Esophagus muscularis mucosa (tissue), 4 donors: ENCODE measurements at regions not wholly inside any gene's neighbourhood (a gene's known extent, or its start where the extent isn't known, plus 50 kb on each side); places are given as distances from the start of the nearest gene placed in this dataset.

Experiments used
- DNase-seq: peaks from one replicate; pipeline ENCODE4 v3.0.0-alpha.2; 2017; ENCODE audit errors: extremely low spot score
- H3K27ac ChIP-seq, 4 donors: fragments of 200-600 bp; sonication (generic); replicated peaks in 1 of 4; 1 replicate in 3 of 4; 2 replicates in 1 of 4; pipeline ENCODE4 v1.5.1; 2016 to 2019; ENCODE audit warnings: mild to moderate bottlenecking in 1 of 4
- H3K27me3 ChIP-seq, 4 donors: fragments of 200-600 bp; sonication (generic); one replicate each; pipeline versions ENCODE4 v1.5.1 to v1.6.0; 2016 to 2019
- H3K36me3 ChIP-seq, 4 donors: fragments of 200-600 bp; sonication (generic); one replicate each; pipeline ENCODE4 v1.5.1; 2016 to 2019
- H3K4me1 ChIP-seq, 4 donors: fragments of 200-600 bp; sonication (generic); one replicate each; pipeline ENCODE4 v1.5.1; 2016 to 2019
- H3K4me3 ChIP-seq, 4 donors: fragments of 200-600 bp; sonication (generic); 1 replicate in 2 of 4; 2 replicates in 2 of 4; pipeline ENCODE4 v1.5.1; 2016 to 2019; ENCODE audit warnings: mild to moderate bottlenecking in 4 of 4, moderate library complexity in 1 of 4
- H3K9me3 ChIP-seq, 4 donors: fragments of 200-600 bp; sonication (generic); 1 replicate in 3 of 4; 2 replicates in 1 of 4; pipeline ENCODE4 v1.5.1; 2016 to 2019
- CTCF ChIP-seq, 3 experiments: fragments of 200-600 bp in 2 of 3; fragments of 450-650 bp in 1 of 3; sonication (generic) in 2 of 3; IDR thresholded peaks; one replicate each; pipeline ENCODE4 v1.5.1; 2017 to 2019; ENCODE audit warnings: antibody characterized with exemption in 3 of 3, mild to moderate bottlenecking in 2 of 3, moderate library complexity in 1 of 3
- EP300 ChIP-seq: sonication (generic); formaldehyde crosslinking; IDR thresholded peaks from one replicate; pipeline ENCODE4 v1.6.1; 2017; ENCODE audit warnings: antibody characterized with exemption
- POLR2A ChIP-seq: fragments of 450-650 bp; IDR thresholded peaks from one replicate; pipeline ENCODE4 v1.6.1; 2017; ENCODE audit warnings: antibody characterized with exemption, moderate library complexity, mild to moderate bottlenecking, low read depth
- POLR2AphosphoS5 ChIP-seq, 2 donors: sonication (generic); formaldehyde crosslinking; IDR thresholded peaks; one replicate each; pipeline ENCODE4 v1.6.1; 2017; ENCODE audit warnings: antibody characterized with exemption in 2 of 2
- WGBS: methylation state at CpG from one replicate; pipeline ENCODE4 v1.1.5; 2018; 5-methylcytosine and 5-hydroxymethylcytosine counted together
- intact Hi-C: fragments of 100-400 bp; cut with DNase I; formaldehyde crosslinking; loops from one replicate; pipeline ENCODE4 v1.15.1; 2023

- Histone ChIP-seq H3K36me3 (no peaks in the 10 kb centered on the region), H3K4me3 (no peak overlapping the region), H3K27me3 (peaks cover 0 to 17% (median 0%) of the 10 kb centered on the region in 4 donors), H3K9me3 (peaks cover 0 to 7% (median 0%) of the 10 kb centered on the region in 4 donors), H3K27ac (no peak overlapping the region), H3K4me1 (no peaks in the 10 kb centered on the region)
- WGBS: 85% methylated on average over 14 of the region's 14 CpGs
- TF ChIP-seq POLR2AphosphoS5 (IDR thresholded peaks at IDR 0.05): no peak
- TF ChIP-seq CTCF (IDR thresholded peaks at IDR 0.05): no peak
- no peak for TF ChIP-seq POLR2A
- no peak for TF ChIP-seq EP300
- intact Hi-C loops: no loop called here
- no peak for DNase-seq
These were observed 185.6 kb downstream of the INSC start for GRCh38 chr11:15300341-15300740.

- Histone ChIP-seq H3K4me1 (no peaks in the 10 kb centered on the region), H3K36me3 (no peaks in the 10 kb centered on the region), H3K4me3 (no peak overlapping the region), H3K27me3 (peaks cover 0 to 4% (median 0%) of the 10 kb centered on the region in 4 donors), H3K27ac (no peak overlapping the region), H3K9me3 (peaks cover 0 to 7% (median 3%) of the 10 kb centered on the region in 4 donors)
- intact Hi-C loops: no loop called here
- TF ChIP-seq POLR2A (no peak), CTCF (IDR thresholded peaks at IDR 0.05) (no peak), EP300 (no peak), POLR2AphosphoS5 (IDR thresholded peaks at IDR 0.05) (no peak)
- no peak for DNase-seq
- WGBS: 6% methylated on average over 2 of the region's 4 CpGs
These were observed 192.9 kb downstream of the INSC start for GRCh38 chr11:15307619-15308024.

GRCh38 chr11:15308840-15309239, 194.1 kb downstream of the INSC start:
- Histone ChIP-seq H3K27me3 (peaks cover 0 to 4% (median 0%) of the 10 kb centered on the region in 4 donors), H3K4me1 (no peaks in the 10 kb centered on the region), H3K36me3 (no peaks in the 10 kb centered on the region), H3K4me3 (no peak overlapping the region), H3K9me3 (peaks cover 0 to 7% (median 3%) of the 10 kb centered on the region in 4 donors), H3K27ac (no peak overlapping the region)
- DNase-seq: no peak
- no peak for TF ChIP-seq EP300
- TF ChIP-seq POLR2A: no peak
- TF ChIP-seq CTCF (IDR thresholded peaks at IDR 0.05): no peak
- TF ChIP-seq POLR2AphosphoS5 (IDR thresholded peaks at IDR 0.05): no peak
- intact Hi-C loops: no loop called here
- WGBS: 92% methylated on average over 2 of the region's 2 CpGs

- 78% methylated on average over 1 of the region's 1 CpG for WGBS
- intact Hi-C loops: no loop called here
- peaks cover 0 to 4% (median 0%) of the 10 kb centered on the region in 4 donors for H3K27me3 ChIP-seq
- TF ChIP-seq CTCF (IDR thresholded peaks at IDR 0.05) (no peak), EP300 (no peak), POLR2A (no peak)
- DNase-seq: no peak
- no peaks in the 10 kb centered on the region for H3K36me3 ChIP-seq
- H3K4me1 ChIP-seq: no peaks in the 10 kb centered on the region
- H3K27ac ChIP-seq: no peak overlapping the region
- no peak overlapping the region for H3K4me3 ChIP-seq
- H3K9me3 ChIP-seq: peaks cover 0 to 7% (median under 1%) of the 10 kb centered on the region in 4 donors
These were observed 194.6 kb downstream of the INSC start for GRCh38 chr11:15309296-15309695.

GRCh38 chr11:15313862-15314261, 199.1 kb downstream of the INSC start:
- Histone ChIP-seq H3K27me3 (no peaks in the 10 kb centered on the region), H3K36me3 (no peaks in the 10 kb centered on the region), H3K9me3 (peaks cover 0 to under 1% (median 0%) of the 10 kb centered on the region in 4 donors), H3K4me1 (no peaks in the 10 kb centered on the region), H3K4me3 (no peak overlapping the region), H3K27ac (no peak overlapping the region)
- intact Hi-C loops: no loop called here
- TF ChIP-seq CTCF (IDR thresholded peaks at IDR 0.05) (no peak), POLR2A (no peak), EP300 (no peak), POLR2AphosphoS5 (IDR thresholded peaks at IDR 0.05) (no peak)
- no peak for DNase-seq
- 94% methylated on average over 2 of the region's 2 CpGs for WGBS
